KG1 (cell line): ENCODE measurements at regions not wholly inside any gene's neighbourhood (a gene's known extent, or its start where the extent isn't known, plus 50 kb on each side); places are given as distances from the start of the nearest gene placed in this dataset.

Experiments used
- DNase-seq: peaks from one replicate; lab custom pipeline; 2025; lab: John Stamatoyannopoulos, UW

- no peak for DNase-seq
Measured at GRCh38 chr6:40973304-40973703, 65.7 kb downstream of the UNC5CL start.

- no peak for DNase-seq
Measured at GRCh38 chr6:40972814-40973213, 66.2 kb downstream of the UNC5CL start.

- DNase-seq, result no peak
Measured at GRCh38 chr6:40972190-40972589, 66.8 kb downstream of the UNC5CL start.

GRCh38 chr6:40968620-40969164, 70.3 kb downstream of the UNC5CL start:
- DNase-seq, result no peak

GRCh38 chr6:40966860-40967259, 72.2 kb downstream of the UNC5CL start:
- DNase-seq, result no peak

GRCh38 chr6:40965046-40965445, 74.0 kb downstream of the UNC5CL start:
- no peak for DNase-seq

- no peak for DNase-seq
Measured at GRCh38 chr6:40963019-40963418, 76.0 kb downstream of the UNC5CL start.

- no peak for DNase-seq
Measured at GRCh38 chr6:40962241-40962640, 76.8 kb downstream of the UNC5CL start.

GRCh38 chr6:40961831-40962230, 77.2 kb downstream of the UNC5CL start:
- no peak for DNase-seq

- DNase-seq, result no peak
Measured at GRCh38 chr6:40960742-40961430, 78.1 kb downstream of the UNC5CL start.

- no peak for DNase-seq
Measured at GRCh38 chr6:40959781-40960327, 79.2 kb downstream of the UNC5CL start.

- DNase-seq, result no peak
Measured at GRCh38 chr6:40958738-40959137, 80.3 kb downstream of the UNC5CL start.

GRCh38 chr6:40957616-40958492, 81.2 kb downstream of the UNC5CL start:
- DNase-seq, result no peak

GRCh38 chr6:40956936-40957335, 82.1 kb downstream of the UNC5CL start:
- no peak for DNase-seq

GRCh38 chr6:40955178-40955545, 83.9 kb downstream of the UNC5CL start:
- no peak for DNase-seq

GRCh38 chr6:40954446-40955177, 84.4 kb downstream of the UNC5CL start:
- DNase-seq, result no peak

- no peak for DNase-seq
Measured at GRCh38 chr6:40953486-40953885, 85.5 kb downstream of the UNC5CL start.

GRCh38 chr6:40950986-40951698, 87.9 kb downstream of the UNC5CL start:
- no peak for DNase-seq

GRCh38 chr6:40948570-40948969, 90.5 kb downstream of the UNC5CL start:
- no peak for DNase-seq

- no peak for DNase-seq
Measured at GRCh38 chr6:40947876-40948526, 91.0 kb downstream of the UNC5CL start.

- DNase-seq, result no peak
Measured at GRCh38 chr6:40946738-40947301, 92.2 kb downstream of the UNC5CL start.
